MM.1S (cell line): ENCODE measurements at regions not wholly inside any gene's neighbourhood (a gene's known extent, or its start where the extent isn't known, plus 50 kb on each side); places are given as distances from the start of the nearest gene placed in this dataset.

Source experiments
- DNase-seq: peaks from one replicate; pipeline ENCODE4 v3.0.0-alpha.2; 2015
- H2AFZ ChIP-seq: fragments of 300-600 bp; sonication (generic); 2 replicates; pipeline ENCODE4 v1.6.0; 2016; ENCODE audit warnings: antibody characterized with exemption, low read length
- H3F3A ChIP-seq: fragments of 300-600 bp; sonication (generic); 2 replicates; pipeline ENCODE4 v1.6.1; 2016; ENCODE audit warnings: mild to moderate bottlenecking, antibody characterized with exemption, low read length, moderate library complexity, mixed read lengths; ENCODE audit not compliant: insufficient read depth
- H3K27ac ChIP-seq: fragments of 300-600 bp; sonication (generic); 2 replicates; pipeline ENCODE4 v1.5.1; 2016; ENCODE audit warnings: mild to moderate bottlenecking, low read length
- H3K27me3 ChIP-seq: fragments of 300-600 bp; sonication (generic); replicated peaks from 2 replicates; pipeline ENCODE4 v1.6.0; 2016; ENCODE audit warnings: low read length; ENCODE audit not compliant: insufficient read depth
- H3K36me3 ChIP-seq: fragments of 300-600 bp; sonication (generic); replicated peaks from 2 replicates; pipeline ENCODE4 v1.6.1; 2016; ENCODE audit warnings: mild to moderate bottlenecking, low read length, mixed read lengths; ENCODE audit not compliant: insufficient read depth
- H3K4me1 ChIP-seq: fragments of 300-600 bp; sonication (generic); 2 replicates; pipeline ENCODE4 v1.6.1; 2016; ENCODE audit warnings: low read length, mixed read lengths
- H3K4me2 ChIP-seq: fragments of 300-600 bp; sonication (generic); 2 replicates; pipeline ENCODE4 v1.6.0; 2016; ENCODE audit warnings: low read depth, low read length
- H3K4me3 ChIP-seq: fragments of 300-600 bp; sonication (generic); 2 replicates; pipeline ENCODE4 v1.5.1; 2016; ENCODE audit warnings: low read length, mixed read lengths
- H3K79me2 ChIP-seq: fragments of 300-600 bp; sonication (generic); 2 replicates; pipeline ENCODE4 v1.6.1; 2016; ENCODE audit warnings: mixed run types, low read length, mixed read lengths
- H3K9ac ChIP-seq: fragments of 300-600 bp; sonication (generic); 2 replicates; pipeline ENCODE4 v1.6.1; 2016; ENCODE audit warnings: low read length, mixed read lengths
- H3K9me2 ChIP-seq: fragments of 300-600 bp; sonication (generic); replicated peaks from 2 replicates; pipeline ENCODE4 v1.6.1; 2016; ENCODE audit warnings: mild to moderate bottlenecking, low read length, mixed read lengths; ENCODE audit not compliant: insufficient read depth
- H3K9me3 ChIP-seq: fragments of 300-600 bp; sonication (generic); replicated peaks from 2 replicates; pipeline ENCODE4 v1.6.1; 2016; ENCODE audit warnings: mild to moderate bottlenecking, low read length, mixed read lengths; ENCODE audit not compliant: insufficient read depth
- H4K20me1 ChIP-seq: fragments of 300-600 bp; sonication (generic); 2 replicates; pipeline ENCODE4 v1.6.1; 2016; ENCODE audit warnings: mild to moderate bottlenecking, low read length, moderate library complexity, mixed read lengths; ENCODE audit not compliant: insufficient read depth
- CTCF ChIP-seq: fragments of 300-600 bp; sonication (generic); IDR thresholded peaks from 2 replicates; pipeline ENCODE4 v1.5.1; 2016; ENCODE audit warnings: antibody characterized with exemption, low read length, mixed read lengths
- EZH2 ChIP-seq: fragments of 300-600 bp; sonication (generic); optimal IDR thresholded peaks from 2 replicates; pipeline ENCODE3; 2017; ENCODE audit warnings: low read depth, mild to moderate bottlenecking, antibody characterized with exemption, low read length, mixed read lengths
- EZH2phosphoT487 ChIP-seq: fragments of 300-600 bp; sonication (generic); IDR thresholded peaks from 2 replicates; pipeline ENCODE4 v1.6.1; 2018; ENCODE audit warnings: antibody characterized with exemption, low read length

GRCh38 chr13:88068316-88068715 lies 397.1 kb downstream of the SLITRK5 start:
- no peak overlapping the region for H3K4me2 ChIP-seq
- no peaks in the 10 kb centered on the region for H3F3A ChIP-seq
- no peaks in the 10 kb centered on the region for H3K36me3 ChIP-seq
- H3K27me3 ChIP-seq = no peaks in the 10 kb centered on the region
- no peak overlapping the region for H3K4me3 ChIP-seq
- H3K4me1 ChIP-seq = no peaks in the 10 kb centered on the region
- no peak for DNase-seq
- no peak overlapping the region for H2AFZ ChIP-seq
- H3K9me3 ChIP-seq = no peaks in the 10 kb centered on the region
- TF ChIP-seq EZH2 (no peak), EZH2phosphoT487 (no peak), CTCF (no peak)
- H3K9ac ChIP-seq = no peak overlapping the region
- H4K20me1 ChIP-seq = no peaks in the 10 kb centered on the region
- H3K79me2 ChIP-seq = no peaks in the 10 kb centered on the region
- H3K9me2 ChIP-seq = no peaks in the 10 kb centered on the region
- no peak overlapping the region for H3K27ac ChIP-seq

- H3K79me2 ChIP-seq = no peaks in the 10 kb centered on the region
- H3K4me1 ChIP-seq = no peaks in the 10 kb centered on the region
- no peaks in the 10 kb centered on the region for H3K36me3 ChIP-seq
- no peaks in the 10 kb centered on the region for H3K27me3 ChIP-seq
- no peak for DNase-seq
- no peaks in the 10 kb centered on the region for H3K9me3 ChIP-seq
- H2AFZ ChIP-seq = no peak overlapping the region
- H3K4me3 ChIP-seq = no peak overlapping the region
- TF ChIP-seq CTCF = no peak
- no peak for TF ChIP-seq EZH2phosphoT487
- no peak for TF ChIP-seq EZH2
- no peak overlapping the region for H3K27ac ChIP-seq
- H3K9ac ChIP-seq = no peak overlapping the region
- no peaks in the 10 kb centered on the region for H3K9me2 ChIP-seq
- H4K20me1 ChIP-seq = no peaks in the 10 kb centered on the region
- no peaks in the 10 kb centered on the region for H3F3A ChIP-seq
- H3K4me2 ChIP-seq = no peak overlapping the region
These were observed 397.8 kb downstream of the SLITRK5 start for GRCh38 chr13:88068975-88069374.

- no peaks in the 10 kb centered on the region for H4K20me1 ChIP-seq
- DNase-seq = peak; percentile 6
- H3K27me3 ChIP-seq = no peaks in the 10 kb centered on the region
- no peak overlapping the region for H3K4me2 ChIP-seq
- no peak overlapping the region for H3K27ac ChIP-seq
- no peaks in the 10 kb centered on the region for H3F3A ChIP-seq
- no peak for TF ChIP-seq CTCF
- TF ChIP-seq EZH2phosphoT487 = no peak
- TF ChIP-seq EZH2 = no peak
- no peak overlapping the region for H2AFZ ChIP-seq
- no peak overlapping the region for H3K4me3 ChIP-seq
- H3K36me3 ChIP-seq = no peaks in the 10 kb centered on the region
- no peaks in the 10 kb centered on the region for H3K9me2 ChIP-seq
- no peaks in the 10 kb centered on the region for H3K79me2 ChIP-seq
- no peaks in the 10 kb centered on the region for H3K4me1 ChIP-seq
- H3K9me3 ChIP-seq = no peaks in the 10 kb centered on the region
- H3K9ac ChIP-seq = no peak overlapping the region
These were observed 400.2 kb downstream of the SLITRK5 start for GRCh38 chr13:88071371-88071770.
